ENCODE measurements at regions not wholly inside any gene's neighbourhood (a gene's known extent, or its start where the extent isn't known, plus 50 kb on each side); places are given as distances from the start of the nearest gene placed in this dataset.
"Not testable (repeated sequence)": the region's sequence is repeated elsewhere in the genome, so short reads cannot be mapped to it uniquely, and the experiment has no call there.

DNA sequence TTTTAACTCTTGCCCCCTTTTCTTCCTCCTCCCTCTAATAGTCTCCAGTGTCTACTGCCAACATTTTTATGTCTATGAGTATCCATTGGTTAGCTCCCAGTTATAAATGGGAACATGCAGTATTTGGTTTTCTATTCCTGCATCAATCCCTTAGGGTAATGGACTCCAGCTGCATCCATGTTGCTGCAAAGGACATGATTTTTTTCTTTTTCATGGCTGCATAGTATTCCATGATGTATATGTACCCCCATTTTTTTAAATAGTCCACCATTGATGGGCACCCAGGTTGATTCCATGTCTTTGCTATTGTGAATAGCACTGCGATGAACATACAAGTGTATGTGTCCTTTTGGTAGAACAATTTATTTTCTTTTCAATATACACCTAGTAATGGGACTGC lies 993.7 kb downstream of the EFNA5 start:
- no peak for DNase-seq

DNA sequence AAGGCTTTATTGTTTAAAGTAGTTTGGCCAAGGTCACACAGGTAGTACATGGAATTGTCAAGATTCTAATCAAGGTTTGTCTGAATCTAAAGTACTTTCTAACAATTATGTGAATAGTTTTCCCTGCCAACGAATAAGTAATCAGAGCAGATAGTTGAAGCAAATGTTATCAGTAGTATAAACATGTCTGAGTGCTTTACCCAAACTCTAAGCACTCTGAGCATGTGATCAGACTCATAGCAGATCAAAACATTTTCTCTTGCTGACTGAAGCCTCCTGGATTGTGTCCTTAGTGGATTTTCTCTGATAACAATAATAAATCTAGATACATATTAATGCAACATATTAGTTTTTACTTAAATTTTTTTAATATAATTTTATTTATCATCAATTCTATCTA lies 995.0 kb downstream of the EFNA5 start:
- DNase-seq, result no peak

- no peak for DNase-seq
These were observed 996.8 kb downstream of the EFNA5 start for GRCh38 chr5:106673941-106674340.

GRCh38 chr5:106661866-106662265 lies 1008.9 kb downstream of the EFNA5 start:
- DNase-seq, result no peak

DNA sequence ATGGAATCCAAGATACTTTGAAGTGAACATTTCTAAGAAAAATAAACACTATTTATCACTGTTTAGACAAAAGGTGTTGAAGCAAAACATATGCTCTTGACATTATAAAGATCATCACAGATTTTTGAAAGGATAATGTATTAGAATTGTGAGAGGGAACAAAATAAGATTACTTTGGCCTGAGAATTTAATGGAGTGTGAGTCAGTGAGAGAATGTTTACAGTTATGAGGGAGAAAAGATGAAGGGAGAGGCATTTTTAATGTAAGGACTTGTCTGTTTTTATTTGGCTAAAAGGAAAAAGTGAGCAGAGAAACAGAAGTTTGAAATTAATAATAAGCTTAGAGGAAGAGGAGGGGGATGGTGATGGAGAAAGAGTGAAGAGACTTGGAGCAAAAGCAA lies 1010.1 kb downstream of the EFNA5 start:
- no peak for DNase-seq

GRCh38 chr5:106658150-106658549 lies 1012.6 kb downstream of the EFNA5 start:
- DNase-seq, result no peak

DNA sequence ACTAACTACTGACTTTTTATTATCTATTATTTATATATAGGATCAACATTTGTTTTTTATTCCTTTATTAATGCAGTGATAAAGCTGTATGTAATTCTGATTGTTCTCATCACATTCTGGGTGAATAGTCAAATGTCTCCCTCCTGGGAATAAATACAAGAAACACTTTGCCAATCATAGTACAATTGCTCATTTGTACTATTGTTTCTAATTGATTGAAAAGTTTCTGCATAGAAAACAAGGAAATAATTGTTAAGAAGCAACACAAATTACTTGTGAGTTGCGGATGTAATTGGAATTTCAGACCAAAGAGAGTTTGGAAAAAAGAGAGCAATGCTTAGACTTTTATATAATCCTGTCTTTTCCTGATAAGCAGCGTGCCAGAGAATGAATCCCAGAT lies 1013.9 kb downstream of the EFNA5 start:
- no peak for DNase-seq

DNA sequence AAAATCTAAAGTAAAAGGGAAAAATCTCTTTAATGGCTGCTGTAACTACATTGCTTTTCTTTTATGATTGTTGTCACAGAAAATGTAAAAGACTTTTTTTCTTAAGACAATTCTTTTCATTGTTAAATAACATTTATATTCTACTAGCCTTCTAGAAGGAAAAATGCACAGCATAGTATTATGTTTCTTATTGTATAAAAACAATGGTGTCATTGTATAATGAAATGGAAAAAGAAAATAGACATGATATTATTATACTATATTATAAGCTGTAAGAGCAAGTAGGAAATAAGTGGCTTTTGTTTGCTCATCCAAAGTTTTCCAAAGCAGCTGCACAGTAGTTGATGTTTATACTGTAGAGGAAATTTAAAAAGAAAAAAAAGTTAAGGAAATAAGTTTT lies 1021.7 kb downstream of the EFNA5 start:
- DNase-seq, result no peak

DNA sequence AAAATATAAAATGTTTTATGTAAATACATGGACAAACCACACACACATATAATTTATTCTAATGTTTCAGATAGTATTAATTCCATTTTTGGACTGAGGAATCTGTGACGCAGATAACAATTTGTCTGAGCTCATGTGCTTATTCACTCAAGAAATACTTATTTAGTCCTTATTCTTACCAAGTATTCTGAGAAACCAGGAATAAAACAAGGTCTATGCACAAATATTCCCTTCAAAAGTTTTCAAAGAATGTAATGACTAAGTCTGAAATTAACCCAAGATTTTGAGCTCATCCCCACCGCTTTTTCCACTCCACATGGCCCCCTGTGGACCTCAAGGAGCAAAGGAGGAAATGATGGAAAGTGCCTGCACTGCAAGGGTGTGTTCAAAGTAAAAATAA lies 1022.3 kb downstream of the EFNA5 start:
- no peak for DNase-seq

- DNase-seq, result no peak
These were observed 1024.6 kb downstream of the EFNA5 start for GRCh38 chr5:106646106-106646505.

- no peak for DNase-seq
These were observed 1030.2 kb downstream of the EFNA5 start for GRCh38 chr5:106640511-106640910.

DNA sequence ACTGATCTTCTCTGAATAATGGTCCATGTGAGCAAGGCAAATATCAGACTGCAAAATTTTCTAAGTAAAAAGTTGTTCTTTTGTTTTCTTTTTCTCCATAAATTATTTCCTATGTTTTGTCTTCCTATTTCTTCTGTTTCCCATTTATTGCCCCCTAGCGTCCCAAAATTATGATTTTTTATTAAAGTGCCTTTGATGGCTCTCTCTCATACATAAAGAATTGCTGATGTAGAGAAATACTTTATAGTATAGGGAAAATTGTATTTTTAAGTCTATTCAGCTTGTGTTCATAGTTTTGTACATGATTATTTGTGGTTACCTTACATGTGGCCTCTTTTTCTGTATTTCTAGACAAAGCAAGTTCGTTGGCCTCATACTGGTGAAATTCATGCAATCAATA lies 1031.2 kb downstream of the EFNA5 start:
- DNase-seq, result no peak

GRCh38 chr5:106637275-106637674 lies 1033.5 kb downstream of the EFNA5 start:
- no peak for DNase-seq

- no peak for DNase-seq
These were observed 1036.4 kb downstream of the EFNA5 start for GRCh38 chr5:106634375-106634774.

GRCh38 chr5:106633825-106634224 lies 1036.9 kb downstream of the EFNA5 start:
- no peak for DNase-seq

DNA sequence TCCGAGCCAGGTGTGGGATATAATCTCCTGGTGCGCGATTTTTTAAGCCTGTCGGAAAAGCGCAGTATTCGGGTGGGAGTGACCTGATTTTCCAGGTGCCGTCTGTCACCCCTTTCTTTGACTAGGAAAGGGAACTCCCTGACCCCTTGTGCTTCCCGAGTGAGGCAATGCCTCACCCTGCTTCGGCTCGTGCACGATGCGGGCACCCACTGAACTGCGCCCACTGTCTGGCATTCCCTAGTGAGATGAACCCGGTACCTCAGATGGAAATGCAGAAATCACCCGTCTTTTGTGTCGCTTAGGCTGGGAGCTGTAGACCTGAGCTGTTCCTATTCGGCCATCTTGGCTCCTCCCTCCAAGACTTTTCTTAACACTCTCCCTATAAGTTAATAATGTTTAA lies 1042.3 kb downstream of the EFNA5 start:
- not testable (repeated sequence) for DNase-seq

GRCh38 chr5:106610041-106610440 lies 1060.7 kb downstream of the EFNA5 start:
- no peak for DNase-seq

DNA sequence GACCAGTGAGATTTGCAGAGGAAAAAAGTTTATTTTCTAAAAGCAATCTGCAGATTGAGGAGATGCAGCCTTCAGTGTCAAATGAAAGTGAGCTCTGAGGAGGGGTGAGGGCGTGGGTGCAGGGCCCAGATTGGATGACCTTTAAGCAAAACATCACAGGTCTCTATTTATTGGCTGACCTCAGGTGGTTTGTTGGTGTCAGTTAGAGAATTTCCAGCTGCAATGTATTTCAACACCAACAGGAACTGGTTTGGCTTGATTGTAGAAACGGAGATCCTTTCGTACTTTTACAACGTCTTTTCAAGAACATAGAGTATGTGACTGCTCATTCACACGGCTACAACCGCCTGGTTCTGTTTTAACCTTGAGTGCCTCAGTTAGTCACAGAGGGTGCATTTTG lies 1069.1 kb downstream of the EFNA5 start:
- no peak for DNase-seq

DNA sequence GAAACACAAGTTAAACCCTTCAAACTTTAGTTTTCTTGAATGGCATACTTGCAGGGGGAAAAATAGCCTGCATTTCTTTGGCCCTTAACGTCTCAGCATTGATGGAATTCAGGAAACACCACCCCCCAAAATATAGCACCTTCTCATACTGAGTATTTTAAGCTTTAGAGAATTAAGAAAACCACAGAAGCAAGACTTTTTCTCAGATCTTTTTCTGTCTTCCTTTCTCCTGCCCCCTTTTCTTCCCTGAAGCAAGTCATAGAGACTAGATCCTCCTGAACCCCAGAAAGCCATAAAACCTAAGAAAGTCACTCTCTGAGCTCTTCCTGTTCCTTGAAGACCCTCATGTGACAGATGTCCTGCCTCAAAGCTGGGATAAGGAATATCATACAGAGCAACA lies 1069.9 kb downstream of the EFNA5 start:
- no peak for DNase-seq

- DNase-seq, result no peak
These were observed 1074.9 kb downstream of the EFNA5 start for GRCh38 chr5:106595864-106596263.

GRCh38 chr5:106584268-106584667 lies 1086.5 kb downstream of the EFNA5 start:
- DNase-seq, result no peak

DNA sequence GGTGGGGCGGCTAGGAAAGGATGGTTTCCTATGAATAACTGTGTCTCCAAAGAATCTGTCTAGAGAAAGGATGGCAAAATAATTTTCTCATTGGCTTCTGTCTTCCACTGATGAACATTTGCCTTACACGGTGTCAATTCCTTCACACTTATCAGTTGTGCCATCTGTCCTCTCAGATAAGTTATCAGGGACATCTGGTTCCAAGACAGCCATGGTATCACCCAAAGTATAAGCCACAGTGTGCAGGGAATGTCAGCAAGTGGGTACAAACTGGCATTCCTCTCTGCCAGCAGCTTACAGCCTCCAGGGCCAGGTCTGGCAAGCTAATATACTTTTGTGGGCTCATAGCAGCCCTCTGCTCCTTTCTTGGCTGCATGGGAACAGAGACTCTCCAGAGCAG lies 1092.0 kb downstream of the EFNA5 start:
- DNase-seq, result no peak

- no peak for DNase-seq
These were observed 1095.9 kb downstream of the EFNA5 start for GRCh38 chr5:106574820-106575219.

- DNase-seq, result no peak
These were observed 1104.7 kb downstream of the EFNA5 start for GRCh38 chr5:106566031-106566430.

DNA sequence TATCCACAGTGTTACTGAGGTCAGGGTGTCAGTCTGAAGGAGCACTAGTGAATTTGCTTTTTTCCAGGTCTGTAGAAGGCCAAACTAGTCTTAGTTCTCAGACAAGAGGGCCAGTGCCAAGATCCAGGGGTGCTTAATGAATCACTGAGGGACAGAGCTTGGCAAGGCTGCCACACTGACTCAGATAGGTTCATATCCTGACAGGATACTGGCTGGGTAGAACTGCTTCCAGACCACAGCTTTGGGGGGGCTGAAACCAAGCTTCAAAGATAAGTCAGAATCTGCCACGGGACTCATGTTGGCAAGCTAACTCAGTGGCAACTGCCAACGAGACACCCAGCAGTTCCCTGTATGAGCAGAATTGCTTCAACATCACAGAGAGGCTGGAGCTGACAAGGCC lies 1125.4 kb downstream of the EFNA5 start:
- DNase-seq, result no peak

GRCh38 chr5:106543330-106543729 lies 1127.4 kb downstream of the EFNA5 start:
- DNase-seq, result no peak

All from right kidney (tissue), 1 donor.